Smooth muscle cell (in vitro differentiated cells): ENCODE measurements at regions not wholly inside any gene's neighbourhood (a gene's known extent, or its start where the extent isn't known, plus 50 kb on each side); places are given as distances from the start of the nearest gene placed in this dataset.

Source experiments
- DNase-seq: peaks from one replicate; lab custom pipeline; 2025; ENCODE audit not compliant: unreplicated experiment; lab: John Stamatoyannopoulos, UW
- H2AFZ ChIP-seq: fragments of 200-600 bp; sonication (generic); 2 replicates; pipeline ENCODE4 v1.6.0; 2016; ENCODE audit warnings: antibody characterized with exemption, low read depth, mild to moderate bottlenecking
- H3F3A ChIP-seq: fragments of 200-600 bp; sonication (generic); 2 replicates; pipeline ENCODE4 v1.6.0; 2017; ENCODE audit warnings: antibody characterized with exemption, low read depth
- H3K27ac ChIP-seq: fragments of 200-600 bp; sonication (generic); 2 replicates; pipeline ENCODE4 v1.5.1; 2016; ENCODE audit warnings: low read depth, mild to moderate bottlenecking
- H3K27me3 ChIP-seq: fragments of 200-600 bp; sonication (generic); 2 replicates; pipeline ENCODE4 v1.6.1; 2016; ENCODE audit warnings: low read depth, mild to moderate bottlenecking
- H3K36me3 ChIP-seq: fragments of 200-600 bp; sonication (generic); 2 replicates; pipeline ENCODE4 v1.5.1; 2016; ENCODE audit warnings: low read depth
- H3K4me1 ChIP-seq: fragments of 200-600 bp; sonication (generic); 2 replicates; pipeline ENCODE4 v1.5.1; 2016; ENCODE audit warnings: low read depth
- H3K4me2 ChIP-seq: fragments of 200-600 bp; sonication (generic); 2 replicates; pipeline ENCODE4 v1.6.0; 2016; ENCODE audit warnings: mild to moderate bottlenecking
- H3K4me3 ChIP-seq: fragments of 200-600 bp; sonication (generic); 2 replicates; pipeline ENCODE4 v1.5.1; 2016; ENCODE audit warnings: mild to moderate bottlenecking
- H3K79me2 ChIP-seq: fragments of 200-600 bp; sonication (generic); 2 replicates; pipeline ENCODE4 v1.6.0; 2016; ENCODE audit warnings: low read depth, mild to moderate bottlenecking
- H3K9ac ChIP-seq: fragments of 200-600 bp; sonication (generic); 2 replicates; pipeline ENCODE4 v1.6.0; 2016; ENCODE audit warnings: low read depth
- H3K9me3 ChIP-seq: fragments of 200-600 bp; sonication (generic); replicated peaks from 2 replicates; pipeline ENCODE4 v1.5.1; 2016; ENCODE audit warnings: low read depth
- H4K20me1 ChIP-seq: fragments of 200-600 bp; sonication (generic); 2 replicates; pipeline ENCODE4 v1.6.0; 2016; ENCODE audit warnings: low read depth
- CTCF ChIP-seq: fragments of 200-600 bp; sonication (generic); IDR thresholded peaks from 2 replicates; pipeline ENCODE4 v1.5.1; 2017; ENCODE audit warnings: borderline replicate concordance, mild to moderate bottlenecking, antibody characterized with exemption; ENCODE audit not compliant: insufficient read depth, poor library complexity, severe bottlenecking
- WGBS: methylation state at CpG from one replicate; pipeline ENCODE4 v1.1.7; 2016; ENCODE audit warnings: low lambda C conversion rate; 5-methylcytosine and 5-hydroxymethylcytosine counted together

- H4K20me1 ChIP-seq, result no peaks in the 10 kb centered on the region
- H3K36me3 ChIP-seq, result no peaks in the 10 kb centered on the region
- H3K9me3 ChIP-seq, result no peaks in the 10 kb centered on the region
- no peaks in the 10 kb centered on the region for H3K27me3 ChIP-seq
- no peak overlapping the region for H3K4me2 ChIP-seq
- no peak overlapping the region for H3K27ac ChIP-seq
- H3K79me2 ChIP-seq, result no peaks in the 10 kb centered on the region
- no peaks in the 10 kb centered on the region for H3K4me1 ChIP-seq
- no peak for DNase-seq
- H2AFZ ChIP-seq, result no peak overlapping the region
- no peak overlapping the region for H3K4me3 ChIP-seq
- WGBS, result 96% methylated on average over 5 of the region's 5 CpGs
- H3K9ac ChIP-seq, result no peak overlapping the region
- peaks cover 1% of the 10 kb centered on the region for H3F3A ChIP-seq
- no peak for TF ChIP-seq CTCF
These were observed 150.0 kb downstream of the ADSS2 start for GRCh38 chr1:244301595-244302130.

DNA sequence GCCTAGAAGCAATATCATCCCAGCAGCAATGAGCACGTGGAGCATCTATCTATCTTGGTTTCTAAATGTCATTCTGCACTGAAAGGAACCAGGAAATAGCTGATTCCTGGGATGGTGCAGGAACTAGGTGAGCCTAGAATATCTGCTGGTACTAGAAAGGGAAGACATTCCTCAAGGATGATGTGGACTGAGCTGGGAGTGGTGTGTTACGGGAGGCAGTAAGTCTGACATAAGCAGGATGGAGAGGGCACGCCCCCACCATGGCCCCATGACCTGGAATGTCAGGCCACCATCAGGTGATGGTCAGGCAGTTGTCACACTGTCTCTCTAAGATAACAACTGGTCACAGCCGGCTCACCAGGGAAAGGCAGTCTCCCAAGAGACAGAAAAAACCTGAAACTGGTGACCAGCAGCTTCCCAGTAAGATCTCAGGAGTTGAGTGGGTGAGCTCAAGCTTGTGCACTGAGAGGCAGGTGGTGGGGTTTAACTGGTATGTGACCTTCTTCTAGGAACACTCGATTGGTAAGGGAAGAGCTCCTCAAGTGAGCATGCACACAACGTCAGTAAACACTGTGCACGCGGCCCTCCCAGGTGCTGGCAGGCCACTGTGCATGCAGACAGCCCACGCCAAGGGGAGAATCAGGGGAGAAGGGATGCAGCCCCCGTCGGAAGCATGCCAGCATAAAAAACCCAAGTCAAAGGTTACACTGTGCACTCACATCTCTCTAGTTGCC lies 148.7 kb downstream of the ADSS2 start:
- no peak overlapping the region for H3K4me3 ChIP-seq
- H3K27ac ChIP-seq, result no peak overlapping the region
- 83% methylated on average over 11 of the region's 11 CpGs for WGBS

DNA sequence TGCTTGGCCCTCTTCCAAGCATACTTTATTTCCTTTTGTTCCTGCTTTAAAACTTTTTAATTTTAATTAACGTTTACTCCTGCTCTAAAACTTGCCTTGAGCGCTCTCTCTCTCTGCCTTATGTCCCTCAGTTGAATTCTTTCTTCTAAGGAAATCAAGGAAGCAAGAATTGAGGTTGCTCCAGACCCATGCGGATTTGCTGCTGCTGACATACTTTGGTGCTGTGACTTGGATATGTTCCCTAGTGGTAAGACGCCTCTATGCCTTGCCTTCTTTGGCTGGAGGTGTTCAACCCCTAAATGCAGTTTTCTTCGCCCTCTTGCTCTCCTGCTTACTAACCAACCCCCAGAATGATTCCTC lies 148.1 kb downstream of the ADSS2 start:
- Histone ChIP-seq H3F3A (no peaks in the 10 kb centered on the region), H2AFZ (no peak overlapping the region), H3K4me3 (no peak overlapping the region), H4K20me1 (no peaks in the 10 kb centered on the region), H3K27ac (no peak overlapping the region), H3K27me3 (no peaks in the 10 kb centered on the region), H3K9ac (no peak overlapping the region), H3K79me2 (no peaks in the 10 kb centered on the region), H3K9me3 (no peaks in the 10 kb centered on the region), H3K4me1 (no peaks in the 10 kb centered on the region), H3K4me2 (no peak overlapping the region), H3K36me3 (no peaks in the 10 kb centered on the region)
- TF ChIP-seq CTCF, result no peak
- DNase-seq, result no peak
- WGBS, result 94% methylated on average over 5 of the region's 5 CpGs

More for the DNA sequence above, 148.7 kb downstream of the ADSS2 start:
- no peaks in the 10 kb centered on the region for H3K79me2 ChIP-seq
- TF ChIP-seq CTCF, result no peak
- H3F3A ChIP-seq, result no peaks in the 10 kb centered on the region
- DNase-seq, result no peak
- no peak overlapping the region for H2AFZ ChIP-seq
- H3K4me2 ChIP-seq, result no peak overlapping the region
- H3K4me1 ChIP-seq, result no peaks in the 10 kb centered on the region
- H3K27me3 ChIP-seq, result no peaks in the 10 kb centered on the region
- no peaks in the 10 kb centered on the region for H3K36me3 ChIP-seq
- no peak overlapping the region for H3K9ac ChIP-seq
- H4K20me1 ChIP-seq, result no peaks in the 10 kb centered on the region
- no peaks in the 10 kb centered on the region for H3K9me3 ChIP-seq

GRCh38 chr1:244304156-244304555 lies 147.6 kb downstream of the ADSS2 start:
- Histone ChIP-seq H3K9ac (no peak overlapping the region), H3K79me2 (no peaks in the 10 kb centered on the region), H3K4me1 (no peaks in the 10 kb centered on the region), H3F3A (no peaks in the 10 kb centered on the region), H3K4me2 (no peak overlapping the region), H3K27me3 (no peaks in the 10 kb centered on the region), H3K9me3 (no peaks in the 10 kb centered on the region), H3K27ac (no peak overlapping the region), H3K4me3 (no peak overlapping the region), H4K20me1 (no peaks in the 10 kb centered on the region), H2AFZ (no peak overlapping the region), H3K36me3 (no peaks in the 10 kb centered on the region)
- 91% methylated on average over 11 of the region's 11 CpGs for WGBS
- DNase-seq, result no peak
- TF ChIP-seq CTCF, result no peak
